Upper lobe of left lung (tissue), 4 donors: ENCODE measurements at regions not wholly inside any gene's neighbourhood (a gene's known extent, or its start where the extent isn't known, plus 50 kb on each side); places are given as distances from the start of the nearest gene placed in this dataset.

Experiments used
- EP300 ChIP-seq, 4 donors: sonication (generic); formaldehyde crosslinking; IDR thresholded peaks; one replicate each; pipeline ENCODE4 v1.5.1; 2017; ENCODE audit warnings: antibody characterized with exemption in 4 of 4, control low read depth in 2 of 4
- POLR2A ChIP-seq, 4 donors: fragments of 450-650 bp; IDR thresholded peaks; one replicate each; pipeline ENCODE4 v1.5.1; 2016 to 2017; ENCODE audit warnings: antibody characterized with exemption in 4 of 4, mild to moderate bottlenecking in 2 of 4
- POLR2AphosphoS5 ChIP-seq, 2 donors: sonication (generic); formaldehyde crosslinking; IDR thresholded peaks; one replicate each; pipeline ENCODE4 v1.5.1; 2017; ENCODE audit warnings: antibody characterized with exemption in 2 of 2
- TF ChIP-seq, protein P1 (sequence below), 6 experiments: fragments of 450-650 bp in 4 of 6; fragments of 200-600 bp in 2 of 6; sonication (generic) in 2 of 6; IDR thresholded peaks; one replicate each; pipeline ENCODE4 v1.5.1; 2016 to 2019; ENCODE audit warnings: antibody characterized with exemption in 6 of 6

DNA sequence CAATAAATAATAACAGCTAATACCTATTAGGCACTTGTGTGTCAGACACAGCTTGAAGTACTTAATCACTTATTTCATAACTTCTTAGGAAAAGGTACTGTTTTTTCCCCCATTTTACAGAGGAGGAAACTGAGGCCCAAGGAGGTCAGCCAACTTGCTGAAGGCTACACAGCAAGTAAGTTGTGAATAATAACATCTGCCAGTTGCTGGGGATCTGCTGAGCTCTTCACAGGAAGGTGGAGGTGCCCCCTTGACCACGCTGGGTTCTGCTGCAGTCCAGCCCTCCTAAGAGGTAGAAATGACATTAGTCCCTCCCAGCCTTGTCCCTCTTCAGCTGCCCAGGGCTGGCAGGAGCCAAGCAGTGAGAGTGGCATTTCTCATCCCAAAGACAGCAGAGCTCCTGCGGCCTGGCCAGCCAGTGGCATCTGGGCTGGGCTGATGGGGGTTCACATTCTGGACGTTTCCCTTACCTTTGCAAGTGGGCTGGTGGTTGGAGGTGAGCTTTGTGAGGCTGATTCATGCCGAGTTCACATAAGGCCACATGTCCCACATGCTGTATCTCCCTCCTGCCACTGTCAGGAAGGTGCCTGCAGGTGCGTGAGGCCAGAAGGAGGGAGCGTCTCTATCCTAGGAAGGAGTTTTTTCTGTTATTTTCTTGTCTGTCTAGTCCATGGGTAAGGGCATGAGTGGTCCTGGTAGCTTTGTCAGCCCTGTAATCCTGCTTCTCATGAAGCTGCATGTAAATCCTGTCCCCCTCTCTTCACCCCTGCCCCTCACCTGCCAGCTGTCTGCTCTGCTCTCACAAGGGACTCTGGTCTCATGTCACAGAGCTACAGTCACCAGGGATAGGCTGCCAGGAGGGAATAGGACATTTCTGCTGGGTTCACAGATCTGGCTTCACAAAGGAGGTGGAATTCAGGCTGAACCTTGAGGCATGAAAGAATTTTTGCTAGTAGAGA, 171.7 kb downstream of the MACROH2A1 start:
- no peak for TF ChIP-seq POLR2A (IDR thresholded peaks at IDR 0.05)
- TF ChIP-seq, protein P1, sequence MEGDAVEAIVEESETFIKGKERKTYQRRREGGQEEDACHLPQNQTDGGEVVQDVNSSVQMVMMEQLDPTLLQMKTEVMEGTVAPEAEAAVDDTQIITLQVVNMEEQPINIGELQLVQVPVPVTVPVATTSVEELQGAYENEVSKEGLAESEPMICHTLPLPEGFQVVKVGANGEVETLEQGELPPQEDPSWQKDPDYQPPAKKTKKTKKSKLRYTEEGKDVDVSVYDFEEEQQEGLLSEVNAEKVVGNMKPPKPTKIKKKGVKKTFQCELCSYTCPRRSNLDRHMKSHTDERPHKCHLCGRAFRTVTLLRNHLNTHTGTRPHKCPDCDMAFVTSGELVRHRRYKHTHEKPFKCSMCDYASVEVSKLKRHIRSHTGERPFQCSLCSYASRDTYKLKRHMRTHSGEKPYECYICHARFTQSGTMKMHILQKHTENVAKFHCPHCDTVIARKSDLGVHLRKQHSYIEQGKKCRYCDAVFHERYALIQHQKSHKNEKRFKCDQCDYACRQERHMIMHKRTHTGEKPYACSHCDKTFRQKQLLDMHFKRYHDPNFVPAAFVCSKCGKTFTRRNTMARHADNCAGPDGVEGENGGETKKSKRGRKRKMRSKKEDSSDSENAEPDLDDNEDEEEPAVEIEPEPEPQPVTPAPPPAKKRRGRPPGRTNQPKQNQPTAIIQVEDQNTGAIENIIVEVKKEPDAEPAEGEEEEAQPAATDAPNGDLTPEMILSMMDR (IDR thresholded peaks at IDR 0.05) = no peak
- TF ChIP-seq POLR2AphosphoS5 (IDR thresholded peaks at IDR 0.05) = no peak
- TF ChIP-seq EP300 (IDR thresholded peaks at IDR 0.05) = no peak
